Esophagus muscularis mucosa (tissue), 4 donors: ENCODE measurements at regions not wholly inside any gene's neighbourhood (a gene's known extent, or its start where the extent isn't known, plus 50 kb on each side); places are given as distances from the start of the nearest gene placed in this dataset.
"Not testable (repeated sequence)": the region's sequence is repeated elsewhere in the genome, so short reads cannot be mapped to it uniquely, and the experiment has no call there.

Experiments
- DNase-seq: peaks from one replicate; pipeline ENCODE4 v3.0.0-alpha.2; 2017; ENCODE audit errors: extremely low spot score
- H3K27ac ChIP-seq, 4 donors: fragments of 200-600 bp; sonication (generic); replicated peaks in 1 of 4; 1 replicate in 3 of 4; 2 replicates in 1 of 4; pipeline ENCODE4 v1.5.1; 2016 to 2019; ENCODE audit warnings: mild to moderate bottlenecking in 1 of 4
- H3K27me3 ChIP-seq, 4 donors: fragments of 200-600 bp; sonication (generic); one replicate each; pipeline versions ENCODE4 v1.5.1 to v1.6.0; 2016 to 2019
- H3K36me3 ChIP-seq, 4 donors: fragments of 200-600 bp; sonication (generic); one replicate each; pipeline ENCODE4 v1.5.1; 2016 to 2019
- H3K4me1 ChIP-seq, 4 donors: fragments of 200-600 bp; sonication (generic); one replicate each; pipeline ENCODE4 v1.5.1; 2016 to 2019
- H3K4me3 ChIP-seq, 4 donors: fragments of 200-600 bp; sonication (generic); 1 replicate in 2 of 4; 2 replicates in 2 of 4; pipeline ENCODE4 v1.5.1; 2016 to 2019; ENCODE audit warnings: mild to moderate bottlenecking in 4 of 4, moderate library complexity in 1 of 4
- H3K9me3 ChIP-seq, 4 donors: fragments of 200-600 bp; sonication (generic); 1 replicate in 3 of 4; 2 replicates in 1 of 4; pipeline ENCODE4 v1.5.1; 2016 to 2019
- EP300 ChIP-seq: sonication (generic); formaldehyde crosslinking; IDR thresholded peaks from one replicate; pipeline ENCODE4 v1.6.1; 2017; ENCODE audit warnings: antibody characterized with exemption
- POLR2A ChIP-seq: fragments of 450-650 bp; IDR thresholded peaks from one replicate; pipeline ENCODE4 v1.6.1; 2017; ENCODE audit warnings: antibody characterized with exemption, moderate library complexity, mild to moderate bottlenecking, low read depth
- POLR2AphosphoS5 ChIP-seq, 2 donors: sonication (generic); formaldehyde crosslinking; IDR thresholded peaks; one replicate each; pipeline ENCODE4 v1.6.1; 2017; ENCODE audit warnings: antibody characterized with exemption in 2 of 2
- WGBS: methylation state at CpG from one replicate; pipeline ENCODE4 v1.1.5; 2018; 5-methylcytosine and 5-hydroxymethylcytosine counted together
- intact Hi-C: fragments of 100-400 bp; cut with DNase I; formaldehyde crosslinking; loops from one replicate; pipeline ENCODE4 v1.15.1; 2023
- TF ChIP-seq, protein P1 (sequence below), 3 experiments: fragments of 200-600 bp in 2 of 3; fragments of 450-650 bp in 1 of 3; sonication (generic) in 2 of 3; IDR thresholded peaks; one replicate each; pipeline ENCODE4 v1.5.1; 2017 to 2019; ENCODE audit warnings: antibody characterized with exemption in 3 of 3, mild to moderate bottlenecking in 2 of 3, moderate library complexity in 1 of 3

DNA sequence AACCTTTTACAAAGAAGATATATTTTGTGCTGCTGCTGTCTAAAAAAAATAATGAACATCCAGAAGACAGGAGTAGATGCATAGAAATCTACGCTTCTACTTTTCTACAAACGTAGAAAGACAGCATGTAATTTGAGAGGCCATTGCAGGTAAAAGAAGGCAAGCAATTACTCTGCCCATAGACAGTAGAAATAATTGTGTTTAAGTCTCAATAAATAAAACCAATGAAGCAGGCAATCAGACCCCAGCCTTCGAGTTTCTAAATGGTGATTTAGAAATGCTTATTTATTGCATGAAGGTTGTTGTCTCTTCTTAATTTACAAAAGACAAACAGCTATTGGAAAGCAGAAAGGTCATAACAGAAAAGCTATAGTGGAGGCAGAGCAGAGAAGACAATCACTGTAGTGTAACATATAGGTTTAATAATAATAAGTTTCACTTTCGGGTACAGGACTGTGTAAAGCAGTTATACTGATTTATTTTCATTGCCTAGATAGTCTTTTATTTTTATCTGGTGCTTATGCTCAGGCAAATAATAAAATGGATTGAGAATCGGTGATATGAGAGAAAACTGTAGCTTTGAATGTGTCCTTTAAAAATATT is 123.0 kb upstream of the TACR3 start:
- no peaks in the 10 kb centered on the region for H3K4me1 ChIP-seq
- 69% methylated on average over 5 of the region's 5 CpGs for WGBS
- intact Hi-C loops = no loop called here
- TF ChIP-seq POLR2AphosphoS5 (IDR thresholded peaks at IDR 0.05) (no peak), POLR2A (no peak), EP300 (no peak)
- TF ChIP-seq, protein P1, sequence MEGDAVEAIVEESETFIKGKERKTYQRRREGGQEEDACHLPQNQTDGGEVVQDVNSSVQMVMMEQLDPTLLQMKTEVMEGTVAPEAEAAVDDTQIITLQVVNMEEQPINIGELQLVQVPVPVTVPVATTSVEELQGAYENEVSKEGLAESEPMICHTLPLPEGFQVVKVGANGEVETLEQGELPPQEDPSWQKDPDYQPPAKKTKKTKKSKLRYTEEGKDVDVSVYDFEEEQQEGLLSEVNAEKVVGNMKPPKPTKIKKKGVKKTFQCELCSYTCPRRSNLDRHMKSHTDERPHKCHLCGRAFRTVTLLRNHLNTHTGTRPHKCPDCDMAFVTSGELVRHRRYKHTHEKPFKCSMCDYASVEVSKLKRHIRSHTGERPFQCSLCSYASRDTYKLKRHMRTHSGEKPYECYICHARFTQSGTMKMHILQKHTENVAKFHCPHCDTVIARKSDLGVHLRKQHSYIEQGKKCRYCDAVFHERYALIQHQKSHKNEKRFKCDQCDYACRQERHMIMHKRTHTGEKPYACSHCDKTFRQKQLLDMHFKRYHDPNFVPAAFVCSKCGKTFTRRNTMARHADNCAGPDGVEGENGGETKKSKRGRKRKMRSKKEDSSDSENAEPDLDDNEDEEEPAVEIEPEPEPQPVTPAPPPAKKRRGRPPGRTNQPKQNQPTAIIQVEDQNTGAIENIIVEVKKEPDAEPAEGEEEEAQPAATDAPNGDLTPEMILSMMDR (IDR thresholded peaks at IDR 0.05) = no peak
- no peak for DNase-seq
- H3K4me3 ChIP-seq = no peak overlapping the region
- no peak overlapping the region for H3K27ac ChIP-seq
- no peaks in the 10 kb centered on the region for H3K36me3 ChIP-seq
- H3K9me3 ChIP-seq = peaks cover 0 to 4% (median 2%) of the 10 kb centered on the region in 4 donors
- no peaks in the 10 kb centered on the region for H3K27me3 ChIP-seq

DNA sequence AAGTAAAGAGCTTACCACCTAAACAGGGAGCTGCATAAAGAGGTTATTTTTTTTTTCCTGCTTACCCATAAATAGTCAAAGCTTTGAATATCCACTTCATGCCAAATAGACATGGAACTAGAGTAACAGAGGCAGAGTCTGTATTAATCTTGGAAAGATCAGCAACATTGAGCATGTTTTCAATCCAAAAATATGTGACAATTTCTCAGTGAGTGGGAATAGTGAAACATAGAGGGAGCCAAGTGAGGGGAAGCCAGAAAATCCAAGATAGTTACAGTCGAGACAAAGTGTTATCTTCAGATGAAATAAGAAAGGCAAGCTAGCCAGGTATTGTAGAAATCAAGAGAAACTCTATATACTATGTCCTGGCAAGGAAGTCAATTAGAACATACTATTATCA is 122.3 kb upstream of the TACR3 start:
- 69% methylated on average over 1 of the region's 1 CpG for WGBS
- Histone ChIP-seq H3K27me3 (no peaks in the 10 kb centered on the region), H3K4me1 (no peaks in the 10 kb centered on the region), H3K9me3 (peaks cover 0 to 4% (median 0%) of the 10 kb centered on the region in 4 donors), H3K36me3 (no peaks in the 10 kb centered on the region), H3K27ac (no peak overlapping the region), H3K4me3 (no peak overlapping the region)
- TF ChIP-seq POLR2A (no peak), EP300 (no peak), POLR2AphosphoS5 (IDR thresholded peaks at IDR 0.05) (no peak)
- TF ChIP-seq, protein P1 (IDR thresholded peaks at IDR 0.05) = no peak
- intact Hi-C loops = no loop called here
- DNase-seq = no peak

DNA sequence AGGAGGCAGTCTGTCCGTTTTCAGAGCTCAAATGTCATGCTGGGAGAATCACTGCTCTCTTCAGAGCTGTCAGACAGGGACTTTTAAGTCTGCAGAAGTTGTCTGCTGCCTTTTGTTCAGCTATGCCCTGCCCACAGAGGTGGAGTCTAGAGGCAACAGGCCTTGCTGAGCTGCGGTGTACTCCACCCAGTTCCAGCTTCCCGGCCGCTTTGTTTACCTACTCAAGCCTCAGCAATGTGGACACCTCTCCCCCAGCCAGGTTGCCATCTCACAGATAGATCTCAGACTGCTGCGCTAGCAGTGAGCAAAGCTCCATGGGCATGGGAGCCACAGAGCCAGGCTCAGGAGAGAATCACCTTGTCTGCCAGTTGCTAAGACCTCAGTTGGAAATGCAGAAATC is 90.5 kb upstream of the TACR3 start:
- H3K9me3 ChIP-seq, intact Hi-C loops, H3K4me1 ChIP-seq, H3K36me3 ChIP-seq, DNase-seq, H3K27ac ChIP-seq, H3K27me3 ChIP-seq, H3K4me3 ChIP-seq: not testable (repeated sequence)
- WGBS = 50% methylated on average over 4 of the region's 5 CpGs

DNA sequence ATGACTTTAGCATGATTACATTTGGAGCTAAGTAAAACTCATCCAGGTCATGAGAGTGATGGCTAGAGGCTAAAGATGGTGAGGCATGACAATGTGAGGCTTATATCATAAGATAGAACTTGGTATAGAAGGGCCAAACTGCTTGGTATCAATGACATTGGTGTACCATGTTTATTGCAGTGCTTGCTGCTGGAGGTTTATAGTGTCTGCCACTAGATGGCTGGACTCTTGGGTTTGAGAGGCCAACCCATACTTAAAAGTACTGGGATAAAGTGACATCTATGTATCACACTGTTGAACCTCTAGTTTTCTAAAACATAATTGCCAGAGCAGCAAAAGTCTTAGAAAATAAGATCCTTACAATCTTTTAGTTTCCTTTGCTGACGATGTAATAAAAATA is 83.0 kb upstream of the TACR3 start:
- Histone ChIP-seq H3K36me3 (no peaks in the 10 kb centered on the region), H3K27ac (no peak overlapping the region), H3K9me3 (peaks cover 0 to 9% (median 0%) of the 10 kb centered on the region in 4 donors), H3K27me3 (no peaks in the 10 kb centered on the region), H3K4me3 (no peak overlapping the region), H3K4me1 (no peaks in the 10 kb centered on the region)
- TF ChIP-seq POLR2AphosphoS5 (IDR thresholded peaks at IDR 0.05) = no peak
- TF ChIP-seq POLR2A = no peak
- TF ChIP-seq EP300 = no peak
- TF ChIP-seq, protein P1 (IDR thresholded peaks at IDR 0.05) = no peak
- WGBS = 93% methylated on average over 1 of the region's 1 CpG
- intact Hi-C loops = no loop called here
- no peak for DNase-seq

DNA sequence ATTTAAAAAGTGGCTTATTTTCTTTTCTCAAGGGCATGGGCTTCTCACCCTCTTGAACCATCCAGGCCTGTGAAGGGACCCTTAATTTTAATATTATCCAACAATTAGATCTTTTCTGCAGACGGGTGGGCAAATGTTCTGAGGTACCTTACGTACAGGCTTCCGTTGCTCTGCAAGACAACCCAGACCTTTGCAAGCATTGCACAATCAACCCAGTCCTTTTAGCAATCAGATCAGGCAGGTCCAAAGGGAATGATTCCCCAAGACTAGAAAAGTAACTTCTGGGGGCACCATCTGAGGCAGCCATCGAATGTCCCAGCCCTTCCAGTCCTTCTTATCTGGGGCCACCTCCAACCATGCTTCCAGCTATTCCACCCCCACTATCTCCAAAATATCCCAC is 67.3 kb upstream of the TACR3 start:
- H3K36me3 ChIP-seq = no peaks in the 10 kb centered on the region
- no peaks in the 10 kb centered on the region for H3K4me1 ChIP-seq
- H3K4me3 ChIP-seq = no peak overlapping the region
- H3K9me3 ChIP-seq = peaks cover 0 to 20% (median 7%) of the 10 kb centered on the region in 4 donors
- intact Hi-C loops = no loop called here
- no peaks in the 10 kb centered on the region for H3K27me3 ChIP-seq
- TF ChIP-seq POLR2AphosphoS5 (IDR thresholded peaks at IDR 0.05) (no peak), EP300 (no peak), POLR2A (no peak)
- TF ChIP-seq, protein P1 (IDR thresholded peaks at IDR 0.05) = no peak
- WGBS = 85% methylated on average over 4 of the region's 4 CpGs
- no peak for DNase-seq
- H3K27ac ChIP-seq = no peak overlapping the region
